Activated gamma-delta T cell treated with anti-CD3 and anti-CD28 coated beads, Interleukin-2, amount 50 U/mL, for 16 hours (primary cell): ENCODE measurements at regions not wholly inside any gene's neighbourhood (a gene's known extent, or its start where the extent isn't known, plus 50 kb on each side); places are given as distances from the start of the nearest gene placed in this dataset.

ENCODE experiments used
- DNase-seq: peaks from one replicate; pipeline ENCODE4 v3.0.0-alpha.2; 2020; ENCODE audit warnings: low read depth

DNA sequence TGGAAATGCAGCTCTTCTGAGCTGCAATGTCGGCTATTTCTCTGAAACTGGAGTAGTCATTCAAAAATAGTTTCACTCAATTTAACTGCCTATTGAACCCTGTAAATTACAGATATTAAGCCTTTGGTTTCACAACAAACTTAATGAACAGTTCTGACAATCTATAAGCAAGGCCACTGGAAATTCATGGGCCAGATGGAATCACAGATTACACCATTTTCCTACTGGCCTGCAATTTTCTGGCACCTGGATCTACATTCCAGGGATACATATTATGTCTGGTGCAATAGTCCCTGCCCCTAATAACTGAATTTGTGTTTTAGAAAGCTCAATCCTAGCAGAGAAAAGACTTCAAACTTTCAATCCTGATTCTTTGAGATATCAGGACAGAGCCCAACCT is 551.7 kb downstream of the RNF144A start:
- DNase-seq = no peak

- no peak for DNase-seq
Observed at GRCh38 chr2:7471185-7471584, 554.0 kb downstream of the RNF144A start.

- DNase-seq = no peak
Observed at GRCh38 chr2:7472465-7472864, 555.3 kb downstream of the RNF144A start.

GRCh38 chr2:7473135-7473771 is 556.0 kb downstream of the RNF144A start:
- no peak for DNase-seq

- no peak for DNase-seq
Observed at GRCh38 chr2:7476371-7476770, 559.2 kb downstream of the RNF144A start.

DNA sequence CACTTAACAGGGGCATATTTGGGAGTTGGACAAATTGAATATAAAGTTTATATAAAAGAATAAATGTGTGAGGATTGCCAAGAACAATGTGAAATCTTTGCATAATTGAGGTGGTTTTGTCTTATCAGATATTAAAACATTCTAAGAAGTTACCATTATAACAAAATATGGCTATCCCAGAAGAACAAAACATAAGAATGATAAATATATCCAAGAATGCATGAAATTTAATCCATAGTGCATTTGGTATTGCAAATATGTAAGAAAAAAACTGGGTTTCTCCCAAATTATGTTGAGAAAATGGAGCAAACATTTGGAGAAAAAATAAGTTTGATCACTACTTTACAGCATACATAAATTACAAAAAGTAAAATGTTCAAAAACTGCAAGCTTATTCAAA is 562.4 kb downstream of the RNF144A start:
- DNase-seq = no peak

DNA sequence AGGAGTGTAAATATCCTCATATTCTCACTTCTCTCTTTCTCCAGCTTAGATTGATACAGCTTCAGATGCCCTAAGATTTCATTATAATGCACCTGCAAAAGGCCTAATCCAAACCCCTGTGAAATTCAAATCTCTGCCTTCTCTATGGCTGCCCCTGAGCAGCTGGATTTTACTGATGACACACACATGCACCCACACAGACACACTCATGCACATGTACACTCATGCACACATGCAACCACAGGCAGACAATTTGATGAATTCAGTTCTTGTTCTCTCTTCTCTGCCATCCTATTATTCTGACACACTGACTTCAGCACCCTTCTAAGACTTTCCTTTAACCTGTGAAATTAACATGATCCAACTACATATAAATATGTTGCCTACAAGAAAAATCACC is 563.2 kb downstream of the RNF144A start:
- no peak for DNase-seq

DNA sequence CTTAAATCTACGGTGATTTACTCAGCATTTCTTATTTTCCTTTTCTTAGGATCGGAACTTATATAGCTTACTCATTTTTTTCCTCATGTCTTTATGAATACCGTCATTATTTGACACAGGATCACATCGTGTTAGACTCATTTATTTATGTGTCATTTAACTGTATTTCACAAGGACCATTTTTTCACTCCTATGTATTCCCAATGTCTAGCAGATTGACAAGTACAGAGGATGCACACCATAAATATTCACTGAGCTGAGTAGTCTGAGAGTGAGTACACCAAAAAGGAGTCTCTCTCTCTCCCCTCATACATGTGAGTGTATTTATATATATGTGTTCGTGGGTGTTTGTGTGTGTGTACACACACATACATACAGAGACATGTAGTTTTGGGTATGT is 573.5 kb downstream of the RNF144A start:
- DNase-seq = no peak

- DNase-seq = no peak
Observed at GRCh38 chr2:7492719-7493118, 575.5 kb downstream of the RNF144A start.

GRCh38 chr2:7497178-7497577 is 580.0 kb downstream of the RNF144A start:
- DNase-seq = no peak

DNA sequence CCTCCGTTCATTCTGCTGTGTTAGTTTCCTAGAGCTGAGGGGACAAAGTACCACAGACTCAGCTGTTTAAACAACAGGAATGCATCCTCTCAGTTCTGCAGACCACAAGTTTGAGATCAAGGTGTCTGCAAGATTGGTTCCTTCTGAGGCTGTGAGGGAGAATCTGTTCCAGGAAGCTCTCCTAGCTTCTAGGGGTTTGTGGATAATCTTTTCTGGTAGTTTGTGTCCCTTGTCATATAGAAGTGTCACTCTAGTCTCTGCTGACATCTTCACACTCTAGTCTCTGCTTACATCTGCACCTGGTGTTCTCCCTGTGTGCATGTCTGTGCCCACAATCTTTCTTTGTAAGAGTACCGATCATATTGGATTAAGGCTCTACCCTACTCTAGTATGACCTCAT is 581.8 kb downstream of the RNF144A start:
- DNase-seq = no peak

DNA sequence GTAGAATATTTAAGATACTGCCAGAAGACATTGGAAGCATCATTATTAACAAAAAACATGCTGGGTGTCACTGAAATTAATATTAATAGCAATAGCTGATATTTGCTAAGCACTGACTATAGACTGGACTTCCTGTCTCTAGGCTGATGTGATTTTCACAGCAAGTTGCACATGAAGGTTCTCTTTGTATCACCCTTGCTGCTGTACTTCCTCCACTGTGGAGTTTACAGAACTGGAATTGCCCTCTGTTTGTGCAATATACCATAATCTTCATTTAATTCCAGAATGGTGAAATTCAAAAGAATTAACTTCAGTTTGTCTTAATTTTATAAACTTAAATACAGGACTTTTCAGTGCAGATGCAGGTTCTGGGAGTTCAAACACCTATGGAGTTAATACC is 585.1 kb downstream of the RNF144A start:
- DNase-seq = no peak

DNA sequence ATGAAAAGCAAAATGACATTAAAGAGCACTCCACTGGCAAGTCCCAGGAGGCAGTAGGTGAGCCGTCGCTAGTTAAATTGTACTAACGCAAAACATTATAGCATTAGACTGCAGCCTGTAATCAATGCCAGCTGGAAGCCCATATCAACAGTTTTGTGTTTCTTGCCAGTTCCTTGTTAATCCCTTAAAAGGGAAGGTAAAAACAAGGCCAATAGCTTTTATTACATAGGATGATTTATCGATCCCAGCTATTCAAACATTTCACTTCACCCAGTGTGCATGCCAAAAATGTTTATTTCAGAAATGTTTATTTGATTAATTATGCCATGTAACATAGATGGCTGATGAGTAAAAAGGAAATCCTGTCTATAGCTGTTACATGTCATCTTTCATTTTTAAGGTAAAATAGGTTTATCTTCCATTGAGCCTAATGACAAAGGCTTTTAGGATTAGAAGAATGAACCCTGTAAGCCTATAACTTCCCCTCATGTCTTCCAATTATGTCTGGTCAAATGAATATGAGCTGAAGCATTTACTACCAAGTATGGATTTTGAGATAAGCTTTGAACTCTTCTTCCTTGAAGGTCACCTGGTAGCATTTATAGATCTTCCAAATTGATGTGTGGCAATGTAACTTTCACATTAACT is 591.2 kb downstream of the RNF144A start:
- no peak for DNase-seq

DNA sequence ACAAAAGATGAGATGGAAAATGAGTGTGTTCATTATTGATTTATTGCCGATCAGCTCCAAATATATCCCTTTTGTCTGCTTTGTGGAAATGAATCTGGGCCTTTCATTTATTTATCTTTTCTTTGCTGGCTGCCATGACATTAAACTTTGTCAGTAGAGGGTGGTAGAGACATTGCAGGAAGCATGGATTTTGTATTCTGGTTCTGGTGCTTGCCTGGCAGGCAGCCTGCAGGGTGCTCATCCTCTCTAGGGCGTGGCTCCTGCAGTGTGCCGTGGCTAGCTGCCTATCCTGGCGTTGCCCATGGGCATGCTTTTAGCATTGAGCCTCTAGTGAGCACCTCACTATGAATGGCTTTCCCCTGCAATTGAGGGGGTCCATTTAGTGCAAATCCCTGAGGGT is 593.1 kb downstream of the RNF144A start:
- DNase-seq = no peak

DNA sequence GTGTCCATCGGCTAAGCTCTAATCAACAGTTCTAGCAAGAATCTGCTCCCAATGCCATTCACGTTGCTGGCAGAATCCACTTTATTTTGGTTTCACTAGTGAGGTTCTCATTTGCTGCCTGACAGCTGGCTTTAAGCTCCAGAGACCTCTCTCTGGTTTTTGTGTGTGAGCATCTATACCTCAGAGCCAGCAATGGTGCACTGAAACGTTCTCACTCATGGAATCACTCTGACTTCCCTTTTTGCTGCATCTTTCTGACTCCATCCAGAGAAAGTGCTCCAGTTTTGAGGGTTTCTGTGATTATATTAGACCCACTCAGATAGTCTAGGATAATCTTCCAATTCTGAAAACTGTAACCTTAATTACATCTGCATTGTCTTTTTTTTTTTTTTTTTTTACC is 596.6 kb downstream of the RNF144A start:
- no peak for DNase-seq

DNA sequence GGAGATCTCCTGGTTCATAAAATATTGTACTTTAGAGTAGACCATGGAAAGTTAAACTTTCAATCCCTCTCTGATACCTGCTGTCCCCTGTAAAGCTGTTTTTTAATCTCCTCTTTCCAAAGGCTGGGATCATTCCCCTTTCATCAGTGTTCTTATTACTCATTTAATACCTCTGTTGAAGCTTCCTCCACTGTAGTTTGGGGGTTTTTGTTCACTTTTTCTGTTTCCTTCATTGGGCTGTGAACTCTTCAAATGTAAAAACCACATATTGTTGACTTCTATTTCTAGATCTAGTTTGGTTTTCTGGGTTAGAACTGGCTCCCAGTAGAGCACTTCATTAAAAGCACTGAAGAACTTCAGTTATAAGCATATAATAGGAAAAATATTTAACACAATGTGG is 598.1 kb downstream of the RNF144A start:
- no peak for DNase-seq

- DNase-seq = no peak
Observed at GRCh38 chr2:7516484-7517063, 599.4 kb downstream of the RNF144A start.

DNA sequence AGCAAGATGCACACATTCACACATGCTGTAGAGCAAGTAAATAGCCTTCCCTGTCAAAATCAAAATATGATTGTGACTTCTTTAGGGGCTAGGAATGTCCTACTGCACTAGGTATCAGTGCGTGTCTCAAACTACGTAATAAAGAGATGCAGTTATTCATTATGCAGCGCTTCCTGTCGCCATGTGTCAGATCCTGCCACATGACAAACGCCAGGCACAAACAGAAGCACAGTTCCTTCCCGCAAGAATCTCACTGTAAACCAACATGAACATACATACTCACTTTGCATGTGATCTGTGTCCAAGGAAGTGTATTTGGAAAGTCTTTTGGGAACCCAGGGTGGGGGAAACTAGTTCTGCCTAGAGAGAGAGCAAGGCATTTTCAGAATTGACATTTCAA is 599.9 kb downstream of the RNF144A start:
- DNase-seq = peak; percentile 4

DNA sequence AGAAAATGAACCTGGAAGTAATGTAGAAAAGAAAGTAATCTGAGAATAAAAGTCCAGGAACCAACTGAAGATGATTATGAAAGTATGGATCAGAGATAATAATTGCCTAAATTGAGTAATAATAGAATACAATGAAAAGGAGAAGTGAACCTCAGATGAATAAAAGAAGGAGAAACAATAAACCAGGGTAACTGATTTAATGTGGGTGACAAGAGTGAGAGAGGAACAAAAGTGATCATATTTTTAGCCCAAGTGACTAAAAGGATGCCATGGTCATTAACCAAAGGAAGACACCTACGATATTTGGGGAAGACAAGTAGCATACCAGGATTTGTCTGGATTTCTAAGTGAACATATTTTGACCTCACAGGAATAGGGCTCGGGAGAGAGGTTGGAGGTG is 600.6 kb downstream of the RNF144A start:
- no peak for DNase-seq

GRCh38 chr2:7523481-7524120 is 606.4 kb downstream of the RNF144A start:
- DNase-seq = no peak

DNA sequence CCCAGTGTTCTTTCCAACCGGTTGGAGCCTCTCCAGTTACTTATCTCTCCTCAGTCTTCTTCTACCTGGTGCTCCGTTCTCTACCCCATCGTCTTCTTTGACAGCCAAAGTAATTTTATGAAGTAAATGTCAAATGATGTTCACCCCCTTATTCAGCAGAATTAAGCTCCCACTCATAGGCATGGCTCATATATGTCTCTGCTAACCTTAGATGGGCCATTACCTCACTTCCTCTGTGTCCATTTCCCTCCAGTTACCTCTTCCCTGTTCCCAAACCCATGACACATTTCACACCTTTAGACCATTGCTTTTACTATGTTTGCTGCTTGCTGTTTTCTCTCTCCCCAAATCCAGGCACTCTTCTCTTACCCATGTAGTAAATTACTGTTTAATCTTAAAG is 607.0 kb downstream of the RNF144A start:
- DNase-seq = no peak

DNA sequence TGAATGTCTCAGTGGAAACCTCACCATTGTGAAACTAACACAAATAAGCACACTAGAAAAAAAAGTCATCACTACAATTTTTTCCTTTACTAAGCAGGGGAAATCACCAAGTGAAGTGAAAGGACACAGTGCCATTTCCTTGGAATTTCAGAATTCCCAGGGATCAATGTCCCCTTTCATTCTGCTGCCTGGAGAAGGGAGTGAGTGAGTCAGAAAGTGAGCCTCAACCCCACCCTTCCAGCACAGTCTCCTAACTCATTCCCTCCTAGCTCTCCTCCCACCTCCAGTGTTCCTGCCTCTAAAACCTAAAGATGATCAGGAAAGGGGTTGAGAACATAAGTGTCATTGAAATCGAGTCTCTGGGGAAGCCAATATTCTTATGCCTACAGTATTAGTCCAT is 608.5 kb downstream of the RNF144A start:
- no peak for DNase-seq

- DNase-seq = no peak
Observed at GRCh38 chr2:7527165-7527722, 610.0 kb downstream of the RNF144A start.
